ENCODE measurements at regions not wholly inside any gene's neighbourhood (a gene's known extent, or its start where the extent isn't known, plus 50 kb on each side); places are given as distances from the start of the nearest gene placed in this dataset.

- TF ChIP-seq CTCF (IDR thresholded peaks at IDR 0.05 in 4 of 5, conservative IDR thresholded peaks at IDR 0.05 in 1 of 5), result no peak
- TF ChIP-seq POLR2A (IDR thresholded peaks at IDR 0.05), result no peak
These were observed 87.2 kb downstream of the HIF1AN start for GRCh38 chr10:100622946-100623345.
